ENCODE measurements at regions not wholly inside any gene's neighbourhood (a gene's known extent, or its start where the extent isn't known, plus 50 kb on each side); places are given as distances from the start of the nearest gene placed in this dataset.
"Not testable (repeated sequence)": the region's sequence is repeated elsewhere in the genome, so short reads cannot be mapped to it uniquely, and the experiment has no call there.

- intact Hi-C loops (cut with DNase I), result no loop called here
- ATAC-seq (ENCODE audit: poor library complexity) (no peak), DNase-seq (no peak)
Measured at GRCh38 chr18:14976736-14977430, 228.9 kb downstream of the ANKRD30B start.

- ATAC-seq (ENCODE audit: poor library complexity), result no peak
- intact Hi-C loops (cut with DNase I), result no loop called here
Measured at GRCh38 chr18:14978191-14978590, 230.2 kb downstream of the ANKRD30B start.

GRCh38 chr18:14978962-14979535 is 231.1 kb downstream of the ANKRD30B start:
- intact Hi-C loops (cut with DNase I), result no loop called here

More at GRCh38 chr18:14978191-14978590, 230.2 kb downstream of the ANKRD30B start:
- DNase-seq, result no peak

GRCh38 chr18:14979875-14980274 is 231.9 kb downstream of the ANKRD30B start:
- DNase-seq, result no peak
- intact Hi-C loops (cut with DNase I), result no loop called here
- ATAC-seq (ENCODE audit: poor library complexity), result no peak

More at GRCh38 chr18:14978962-14979535, 231.1 kb downstream of the ANKRD30B start:
- ATAC-seq (ENCODE audit: poor library complexity) (no peak), DNase-seq (no peak)

GRCh38 chr18:14984531-14984930 is 236.6 kb downstream of the ANKRD30B start:
- DNase-seq; ATAC-seq (ENCODE audit: poor library complexity); intact Hi-C loops (cut with DNase I): not testable (repeated sequence)

- intact Hi-C loops (cut with DNase I); ATAC-seq (ENCODE audit: poor library complexity); DNase-seq: not testable (repeated sequence)
Measured at GRCh38 chr18:14985291-14986013, 237.5 kb downstream of the ANKRD30B start.

- intact Hi-C loops (cut with DNase I); ATAC-seq (ENCODE audit: poor library complexity); DNase-seq: not testable (repeated sequence)
Measured at GRCh38 chr18:14987377-14987776, 239.4 kb downstream of the ANKRD30B start.

GRCh38 chr18:14987960-14988710 is 240.2 kb downstream of the ANKRD30B start:
- DNase-seq; ATAC-seq (ENCODE audit: poor library complexity); intact Hi-C loops (cut with DNase I): not testable (repeated sequence)

- intact Hi-C loops (cut with DNase I); ATAC-seq (ENCODE audit: poor library complexity); DNase-seq: not testable (repeated sequence)
Measured at GRCh38 chr18:14989569-14989968, 241.6 kb downstream of the ANKRD30B start.

GRCh38 chr18:14991934-14992445 is 244.0 kb downstream of the ANKRD30B start:
- intact Hi-C loops (cut with DNase I); DNase-seq: not testable (repeated sequence)

GRCh38 chr18:14992758-14993157 is 244.8 kb downstream of the ANKRD30B start:
- intact Hi-C loops (cut with DNase I); ATAC-seq (ENCODE audit: poor library complexity); DNase-seq: not testable (repeated sequence)

More at GRCh38 chr18:14991934-14992445, 244.0 kb downstream of the ANKRD30B start:
- ATAC-seq (ENCODE audit: poor library complexity), result not testable (repeated sequence)

GRCh38 chr18:14995023-14995422 is 247.1 kb downstream of the ANKRD30B start:
- DNase-seq; ATAC-seq (ENCODE audit: poor library complexity); intact Hi-C loops (cut with DNase I): not testable (repeated sequence)

GRCh38 chr18:14997357-14997756 is 249.4 kb downstream of the ANKRD30B start:
- ATAC-seq (ENCODE audit: poor library complexity) (no peak), DNase-seq (no peak)
- intact Hi-C loops (cut with DNase I), result no loop called here

- intact Hi-C loops (cut with DNase I); ATAC-seq (ENCODE audit: poor library complexity); DNase-seq: not testable (repeated sequence)
Measured at GRCh38 chr18:14997899-14998298, 249.9 kb downstream of the ANKRD30B start.

- ATAC-seq (ENCODE audit: poor library complexity); intact Hi-C loops (cut with DNase I); DNase-seq: not testable (repeated sequence)
Measured at GRCh38 chr18:14998360-14999042, 250.5 kb downstream of the ANKRD30B start.

- no peak for DNase-seq
- no peak for ATAC-seq (ENCODE audit: poor library complexity)
- intact Hi-C loops (cut with DNase I), result no loop called here
Measured at GRCh38 chr18:14999085-14999975, 251.4 kb downstream of the ANKRD30B start.

All from Right ventricle myocardium superior (tissue), 1 donor.